GM12865 (cell line): ENCODE measurements at regions not wholly inside any gene's neighbourhood (a gene's known extent, or its start where the extent isn't known, plus 50 kb on each side); places are given as distances from the start of the nearest gene placed in this dataset.

Experiments
- DNase-seq: peaks from one replicate; pipeline ENCODE4 v3.0.0; 2010; ENCODE audit warnings: low read depth
- H3K4me3 ChIP-seq: 2 replicates; pipeline ENCODE4 v1.5.1; 2011; ENCODE audit warnings: mild to moderate bottlenecking, low read depth, low read length, control low read depth
- TF ChIP-seq, protein P1 (sequence below): IDR thresholded peaks from 2 replicates; pipeline ENCODE4 v1.5.1; 2011; ENCODE audit warnings: low read length, control low read depth, low read depth, inconsistent platforms; ENCODE audit not compliant: insufficient read depth; ENCODE audit errors: missing control alignments

- TF ChIP-seq, protein P1, sequence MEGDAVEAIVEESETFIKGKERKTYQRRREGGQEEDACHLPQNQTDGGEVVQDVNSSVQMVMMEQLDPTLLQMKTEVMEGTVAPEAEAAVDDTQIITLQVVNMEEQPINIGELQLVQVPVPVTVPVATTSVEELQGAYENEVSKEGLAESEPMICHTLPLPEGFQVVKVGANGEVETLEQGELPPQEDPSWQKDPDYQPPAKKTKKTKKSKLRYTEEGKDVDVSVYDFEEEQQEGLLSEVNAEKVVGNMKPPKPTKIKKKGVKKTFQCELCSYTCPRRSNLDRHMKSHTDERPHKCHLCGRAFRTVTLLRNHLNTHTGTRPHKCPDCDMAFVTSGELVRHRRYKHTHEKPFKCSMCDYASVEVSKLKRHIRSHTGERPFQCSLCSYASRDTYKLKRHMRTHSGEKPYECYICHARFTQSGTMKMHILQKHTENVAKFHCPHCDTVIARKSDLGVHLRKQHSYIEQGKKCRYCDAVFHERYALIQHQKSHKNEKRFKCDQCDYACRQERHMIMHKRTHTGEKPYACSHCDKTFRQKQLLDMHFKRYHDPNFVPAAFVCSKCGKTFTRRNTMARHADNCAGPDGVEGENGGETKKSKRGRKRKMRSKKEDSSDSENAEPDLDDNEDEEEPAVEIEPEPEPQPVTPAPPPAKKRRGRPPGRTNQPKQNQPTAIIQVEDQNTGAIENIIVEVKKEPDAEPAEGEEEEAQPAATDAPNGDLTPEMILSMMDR, result no peak
- DNase-seq, result no peak
- no peak overlapping the region for H3K4me3 ChIP-seq
Observed at GRCh38 chr5:97762483-97762882, 579.4 kb upstream of the RIOK2 start.

DNA sequence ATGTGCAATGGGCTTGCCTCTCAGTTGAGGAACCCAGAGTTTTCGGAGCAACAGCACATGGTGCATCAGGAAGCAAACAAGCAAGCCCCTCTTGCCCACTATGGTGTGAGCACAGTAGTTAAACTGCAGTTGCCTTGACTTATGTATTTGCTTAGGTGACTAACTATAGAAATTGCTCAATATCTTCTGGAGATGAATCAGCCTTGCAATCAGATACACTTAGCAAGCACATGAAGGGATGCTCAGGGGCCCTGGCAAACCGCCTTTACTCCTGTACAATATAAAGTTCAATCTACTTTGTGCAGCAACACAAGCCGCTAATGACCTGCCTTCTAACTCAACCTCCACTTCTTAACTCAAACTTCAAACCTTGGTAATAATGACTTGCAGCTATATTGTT lies 581.7 kb upstream of the RIOK2 start:
- TF ChIP-seq, protein P1, result no peak
- no peak overlapping the region for H3K4me3 ChIP-seq
- DNase-seq, result no peak

GRCh38 chr5:97778451-97778850 lies 595.4 kb upstream of the RIOK2 start:
- H3K4me3 ChIP-seq, result no peak overlapping the region
- no peak for DNase-seq
- TF ChIP-seq, protein P1, result no peak

DNA sequence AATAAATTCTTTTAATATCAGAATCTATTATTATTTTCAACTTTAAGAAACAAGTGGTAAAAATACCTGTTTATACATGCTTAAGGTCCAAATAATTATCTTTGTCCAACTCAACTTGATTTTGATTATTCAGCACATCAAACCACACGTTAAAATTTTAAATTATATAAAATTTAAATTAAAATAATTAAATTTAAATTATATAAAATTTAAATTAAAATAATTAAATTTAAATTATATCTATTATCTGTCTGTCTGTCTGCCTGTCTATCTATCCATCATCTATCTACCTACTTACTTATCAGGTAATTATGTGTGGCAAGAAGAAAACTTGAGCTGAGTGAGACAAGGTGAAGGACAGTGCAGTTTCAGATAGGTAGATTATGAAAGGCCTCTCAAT lies 605.3 kb upstream of the RIOK2 start:
- TF ChIP-seq, protein P1, result no peak
- no peak for DNase-seq
- no peak overlapping the region for H3K4me3 ChIP-seq

DNA sequence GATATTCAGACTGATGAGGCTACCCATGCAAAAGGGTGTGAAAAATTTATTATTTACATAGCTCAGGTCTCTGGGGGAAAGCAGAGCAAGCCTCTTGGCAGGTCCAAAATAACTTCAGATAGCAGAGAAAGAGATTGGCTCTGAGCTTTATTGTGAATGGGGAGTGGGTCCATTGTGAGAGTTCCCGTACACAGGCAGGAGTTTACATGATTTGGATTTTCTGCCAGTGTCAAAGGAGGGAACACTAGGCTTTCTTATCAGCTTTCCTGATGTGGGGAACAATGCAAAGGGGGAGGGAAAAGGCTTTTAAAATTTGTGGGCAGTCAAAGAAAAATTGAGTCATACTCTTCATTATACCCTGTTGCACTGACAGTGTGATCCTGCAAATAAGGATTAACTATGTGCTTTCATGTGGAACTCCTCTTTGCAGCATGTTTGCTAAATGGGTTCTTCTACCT lies 615.0 kb upstream of the RIOK2 start:
- TF ChIP-seq, protein P1, result no peak
- no peak for DNase-seq

DNA sequence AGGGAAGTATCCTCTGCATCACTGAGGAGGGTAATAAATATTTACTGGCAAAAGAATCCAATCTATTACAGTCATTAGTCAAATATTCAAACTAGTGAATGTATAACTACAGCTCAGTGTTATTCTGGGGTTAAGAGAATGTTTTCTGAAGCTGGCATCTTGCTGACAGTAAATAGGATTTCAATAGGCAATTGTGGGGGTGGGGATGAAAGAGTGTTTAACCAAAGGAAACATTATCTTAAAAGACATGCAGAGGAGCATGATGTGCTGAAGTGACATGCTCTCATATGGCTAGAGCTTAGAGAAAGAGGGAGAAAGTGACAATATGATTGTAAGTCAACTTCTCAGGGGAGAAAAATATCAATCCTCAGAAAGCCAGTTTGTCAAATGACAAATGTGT lies 618.4 kb upstream of the RIOK2 start:
- no peak overlapping the region for H3K4me3 ChIP-seq
- no peak for DNase-seq
- TF ChIP-seq, protein P1, result no peak

More for the DNA sequence above, 615.0 kb upstream of the RIOK2 start:
- H3K4me3 ChIP-seq, result no peak overlapping the region

GRCh38 chr5:97820138-97820537 lies 637.1 kb upstream of the RIOK2 start:
- DNase-seq, result no peak
- TF ChIP-seq, protein P1, result no peak

More at GRCh38 chr5:97820138-97820537, 637.1 kb upstream of the RIOK2 start:
- H3K4me3 ChIP-seq, result no peak overlapping the region
